ENCODE measurements at regions not wholly inside any gene's neighbourhood (a gene's known extent, or its start where the extent isn't known, plus 50 kb on each side); places are given as distances from the start of the nearest gene placed in this dataset.

DNA sequence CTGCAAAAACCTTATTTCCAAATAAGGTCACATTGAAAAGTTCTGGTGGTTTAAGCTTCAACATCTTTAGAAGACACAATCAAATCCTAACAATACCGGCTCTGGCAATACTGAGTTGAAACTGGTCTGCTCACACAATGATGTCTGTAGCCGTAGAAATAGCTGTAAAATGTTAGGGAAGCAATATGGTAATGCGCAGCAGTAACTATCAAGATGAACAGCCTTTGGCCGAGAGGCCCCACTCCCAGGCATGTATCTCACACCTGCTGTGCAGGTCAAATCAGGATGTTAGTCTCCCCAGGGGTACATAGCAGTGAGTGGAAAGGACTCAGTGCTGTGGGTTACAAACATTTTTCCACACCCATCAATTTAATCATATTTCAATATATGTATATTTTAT lies 207.1 kb downstream of the KATNAL1 start:
- DNase-seq = no peak

DNA sequence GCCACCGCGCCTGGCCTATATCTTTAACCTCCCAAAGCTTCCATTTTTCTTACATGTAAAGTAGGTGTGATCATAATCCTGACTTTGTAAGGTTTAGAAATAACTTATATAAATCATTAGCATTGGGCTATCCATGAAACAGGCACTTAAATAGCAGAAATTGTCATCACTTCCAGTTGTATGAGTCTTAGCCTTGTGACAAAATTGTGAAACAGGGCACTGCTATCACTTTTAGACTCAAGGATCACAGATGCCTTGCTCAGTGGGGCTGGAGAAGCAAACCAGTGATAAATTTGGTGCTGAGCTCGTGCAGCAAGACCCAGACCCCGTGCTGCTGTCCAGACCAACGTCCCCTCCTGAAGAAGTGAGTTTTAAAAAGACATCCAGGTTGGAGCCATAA lies 209.7 kb downstream of the KATNAL1 start:
- peaks cover 0 to 4% (median 0%) of the 10 kb centered on the region in 9 donors for H3K4me1 ChIP-seq
- DNase-seq = no peak
- no peak for ATAC-seq
- no peaks in the 10 kb centered on the region for H3K9me3 ChIP-seq
- WGBS, 2 donors = 65 to 87% methylated on average over 5 of the region's 5 CpGs
- intact Hi-C loops (cut with DNase I) = no loop called here
- H3K27me3 ChIP-seq = peaks cover 0 to 17% (median 0%) of the 10 kb centered on the region in 7 donors
- TF ChIP-seq, protein P1, sequence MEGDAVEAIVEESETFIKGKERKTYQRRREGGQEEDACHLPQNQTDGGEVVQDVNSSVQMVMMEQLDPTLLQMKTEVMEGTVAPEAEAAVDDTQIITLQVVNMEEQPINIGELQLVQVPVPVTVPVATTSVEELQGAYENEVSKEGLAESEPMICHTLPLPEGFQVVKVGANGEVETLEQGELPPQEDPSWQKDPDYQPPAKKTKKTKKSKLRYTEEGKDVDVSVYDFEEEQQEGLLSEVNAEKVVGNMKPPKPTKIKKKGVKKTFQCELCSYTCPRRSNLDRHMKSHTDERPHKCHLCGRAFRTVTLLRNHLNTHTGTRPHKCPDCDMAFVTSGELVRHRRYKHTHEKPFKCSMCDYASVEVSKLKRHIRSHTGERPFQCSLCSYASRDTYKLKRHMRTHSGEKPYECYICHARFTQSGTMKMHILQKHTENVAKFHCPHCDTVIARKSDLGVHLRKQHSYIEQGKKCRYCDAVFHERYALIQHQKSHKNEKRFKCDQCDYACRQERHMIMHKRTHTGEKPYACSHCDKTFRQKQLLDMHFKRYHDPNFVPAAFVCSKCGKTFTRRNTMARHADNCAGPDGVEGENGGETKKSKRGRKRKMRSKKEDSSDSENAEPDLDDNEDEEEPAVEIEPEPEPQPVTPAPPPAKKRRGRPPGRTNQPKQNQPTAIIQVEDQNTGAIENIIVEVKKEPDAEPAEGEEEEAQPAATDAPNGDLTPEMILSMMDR (IDR thresholded peaks at IDR 0.05) = no peak
- no peak overlapping the region for H3K4me3 ChIP-seq
- no peaks in the 10 kb centered on the region for H3K36me3 ChIP-seq
- no peak overlapping the region for H3K27ac ChIP-seq

More for the DNA sequence above, 207.1 kb downstream of the KATNAL1 start:
- Histone ChIP-seq H3K27ac (no peak overlapping the region), H3K9me3 (no peaks in the 10 kb centered on the region), H3K27me3 (peaks cover 0 to 17% (median 0%) of the 10 kb centered on the region in 7 donors), H3K36me3 (no peaks in the 10 kb centered on the region), H3K4me3 (no peak overlapping the region), H3K4me1 (peaks cover 0 to 15% (median 0%) of the 10 kb centered on the region in 9 donors)
- 88 to 91% methylated on average over 4 of the region's 4 CpGs for WGBS, 2 donors
- TF ChIP-seq, protein P1 (IDR thresholded peaks at IDR 0.05) = no peak
- intact Hi-C loops (cut with DNase I) = loop anchor here in 1 of 10 donors (10.0 kb wide), 1 partner anchor 165 kb away; no protein-coding TSS in a partner anchor
- ATAC-seq = no peak

DNA sequence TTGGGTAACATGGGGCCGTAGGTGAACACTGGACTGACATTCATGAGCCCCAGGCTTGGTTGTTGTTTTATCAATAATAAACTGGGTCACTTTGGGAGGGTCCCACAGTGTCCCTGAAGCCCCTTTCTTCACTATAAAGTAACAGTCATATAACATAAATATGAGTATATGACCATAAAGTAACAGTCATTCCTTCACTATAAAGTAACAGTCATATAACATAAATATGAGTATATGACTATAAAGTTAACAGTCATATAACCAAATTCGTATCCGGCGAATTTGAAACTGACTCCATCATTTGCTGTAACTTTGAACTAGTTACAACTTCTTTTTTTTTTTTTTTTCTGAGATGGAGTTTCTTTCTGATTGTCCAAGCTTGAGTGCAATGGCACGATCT lies 210.3 kb downstream of the KATNAL1 start:
- DNase-seq (no peak), ATAC-seq (no peak)
- Histone ChIP-seq H3K27ac (no peak overlapping the region), H3K9me3 (no peaks in the 10 kb centered on the region), H3K4me3 (no peak overlapping the region), H3K27me3 (peaks cover 0 to 17% (median 0%) of the 10 kb centered on the region in 7 donors), H3K36me3 (no peaks in the 10 kb centered on the region), H3K4me1 (no peaks in the 10 kb centered on the region)
- intact Hi-C loops (cut with DNase I) = no loop called here
- TF ChIP-seq, protein P1 (IDR thresholded peaks at IDR 0.05) = no peak
- WGBS, 2 donors = 94 to 95% methylated on average over 5 of the region's 5 CpGs

- Histone ChIP-seq H3K4me1 (no peaks in the 10 kb centered on the region), H3K27me3 (peaks cover 0 to 17% (median 0%) of the 10 kb centered on the region in 7 donors), H3K36me3 (no peaks in the 10 kb centered on the region), H3K4me3 (no peak overlapping the region), H3K9me3 (no peaks in the 10 kb centered on the region), H3K27ac (no peak overlapping the region)
- intact Hi-C loops (cut with DNase I) = no loop called here
- ATAC-seq = no peak
- TF ChIP-seq, protein P1 (IDR thresholded peaks at IDR 0.05) = no peak
- WGBS, 2 donors = 83 to 89% methylated on average over 5 of the region's 5 CpGs
- DNase-seq = no peak
Measured at GRCh38 chr13:30094015-30094414, 213.3 kb downstream of the KATNAL1 start.
